Heart left ventricle (tissue), 16 donors: ENCODE measurements at regions not wholly inside any gene's neighbourhood (a gene's known extent, or its start where the extent isn't known, plus 50 kb on each side); places are given as distances from the start of the nearest gene placed in this dataset.

Experiments
- ATAC-seq, 4 donors: fragments of 200-7000 bp; cut with Tn5 transposase; one replicate each; pipeline ENCODE4 v1.9.1; 2020 to 2022; ENCODE audit warnings: moderate library complexity in 4 of 4, mild to moderate bottlenecking in 3 of 4, moderate number of reproducible peaks in 1 of 4
- DNase-seq, 5 donors: peaks; one replicate each; pipeline ENCODE4 v3.0.0-alpha.2; 2020
- H3K27ac ChIP-seq, 12 donors: fragments of 200-600 bp; sonication (generic) in 4 of 12; one replicate each; pipeline versions ENCODE4 v1.5.0 to v1.8.0; 2016 to 2022; ENCODE audit warnings: mild to moderate bottlenecking in 2 of 12
- H3K27me3 ChIP-seq, 9 donors: fragments of 200-600 bp; sonication (generic) in 2 of 9; one replicate each; pipeline versions ENCODE4 v1.5.1 to v1.8.0; 2016 to 2022; ENCODE audit warnings: mild to moderate bottlenecking in 3 of 9
- H3K36me3 ChIP-seq, 9 donors: fragments of 200-600 bp; sonication (generic) in 2 of 9; one replicate each; pipeline versions ENCODE4 v1.5.0 to v1.8.0; 2018 to 2022; ENCODE audit warnings: mild to moderate bottlenecking in 2 of 9
- H3K4me1 ChIP-seq, 12 donors: fragments of 200-600 bp; sonication (generic) in 4 of 12; one replicate each; pipeline versions ENCODE4 v1.5.0 to v1.8.0; 2016 to 2022; ENCODE audit warnings: mild to moderate bottlenecking in 3 of 12
- H3K4me3 ChIP-seq, 12 donors: fragments of 200-600 bp; sonication (generic) in 4 of 12; one replicate each; pipeline versions ENCODE4 v1.5.0 to v1.8.0; 2017 to 2022; ENCODE audit warnings: mild to moderate bottlenecking in 9 of 12, moderate library complexity in 4 of 12
- H3K9me3 ChIP-seq, 12 donors: fragments of 200-600 bp; sonication (generic) in 4 of 12; one replicate each; pipeline versions ENCODE4 v1.5.0 to v1.8.0; 2016 to 2022; ENCODE audit warnings: mild to moderate bottlenecking in 1 of 12
- POLR2A ChIP-seq, 2 donors: fragments of 450-650 bp; IDR thresholded peaks; one replicate each; pipeline ENCODE4 v1.6.1; 2017; ENCODE audit warnings: antibody characterized with exemption in 2 of 2, mild to moderate bottlenecking in 2 of 2, moderate library complexity in 2 of 2
- WGBS, 4 donors: extraction: QIAGEN DNeasy Blood & Tissue Kit in 2 of 4; methylation state at CpG; one replicate each; pipeline versions ENCODE4 v1.1.5 to v1.1.7; 2013 to 2018; 5-methylcytosine and 5-hydroxymethylcytosine counted together
- intact Hi-C, 10 donors: fragments of 100-400 bp; cut with DNase I; formaldehyde crosslinking; loops; one replicate each; pipeline versions ENCODE4 v1.11.1 to v1.14.2; 2022
- TF ChIP-seq, protein P1 (sequence below), 12 donors: fragments of 200-600 bp; sonication (generic) in 4 of 12; IDR thresholded peaks; one replicate each; pipeline versions ENCODE4 v1.5.0 to v1.8.0; 2018 to 2022; ENCODE audit warnings: antibody characterized with exemption in 12 of 12, mild to moderate bottlenecking in 5 of 12
- donor health status: ischemic (EF 13 %, LVEDD 7.1; RV severe dilation, severe dysfunction).
- donor health status: healthy with polysubstance abuse.
- donor health status: DM: no; HTN: yes; CAD: no.
- donor health status: DM: no; HTN: no; CAD: no.
- donor health status: ischemic (EF 25% LVEDD 6.9; RV normal size, moderate dysfunction).
- donor health status: ischemic (EF 25% LVEDD 5.7; RV mildly dilated, moderate dysfunction).
- donor health status: healthy.
- donor health status: DM: yes; HTN: yes; CAD: no.
- donor health status: ischemic (EF 35%, LVEDD 5.7; RV mildly dilated, moderate dysfunction).
- donor health status: nonischemic (EF 11% LVEDD 7.7; RV severe dilation, severe dysfunction).
- donor health status: DM: yes; HTN: yes; CAD: no.
- donor health status: PGD.
- donor health status: ischemic (EF 29% LVEDD 5.4; RV normal size, mild dysfunction).
- donor health status: nonischemic (EF 23%, LVEDD 6.1; RV moderate dilation, normal function).

DNA sequence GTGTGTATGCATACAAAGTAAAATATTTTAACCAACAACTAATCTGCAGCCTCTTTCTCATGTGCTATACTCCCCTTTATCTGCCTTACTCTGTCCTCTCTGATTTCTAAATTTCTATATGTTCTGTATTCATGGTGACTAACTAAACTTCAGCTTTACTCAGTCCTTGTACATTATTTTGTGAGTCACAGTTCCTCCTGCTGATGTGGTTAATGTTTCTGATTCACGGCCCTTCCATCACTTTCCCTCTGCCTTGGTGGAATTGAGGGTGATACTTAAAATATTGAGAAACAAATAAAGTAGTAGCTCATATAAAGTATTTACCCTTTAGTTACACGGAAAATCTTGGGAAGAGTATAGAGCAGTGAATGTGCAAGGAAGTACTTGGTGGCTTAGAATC, 899.1 kb upstream of the ZWINT start:
- Histone ChIP-seq H3K27me3 (no peaks in the 10 kb centered on the region), H3K9me3 (peaks cover 0 to 9% (median 0%) of the 10 kb centered on the region in 12 donors), H3K27ac (no peak overlapping the region), H3K4me3 (no peak overlapping the region), H3K4me1 (no peaks in the 10 kb centered on the region), H3K36me3 (no peaks in the 10 kb centered on the region)
- TF ChIP-seq POLR2A (IDR thresholded peaks at IDR 0.05) = no peak
- TF ChIP-seq, protein P1, sequence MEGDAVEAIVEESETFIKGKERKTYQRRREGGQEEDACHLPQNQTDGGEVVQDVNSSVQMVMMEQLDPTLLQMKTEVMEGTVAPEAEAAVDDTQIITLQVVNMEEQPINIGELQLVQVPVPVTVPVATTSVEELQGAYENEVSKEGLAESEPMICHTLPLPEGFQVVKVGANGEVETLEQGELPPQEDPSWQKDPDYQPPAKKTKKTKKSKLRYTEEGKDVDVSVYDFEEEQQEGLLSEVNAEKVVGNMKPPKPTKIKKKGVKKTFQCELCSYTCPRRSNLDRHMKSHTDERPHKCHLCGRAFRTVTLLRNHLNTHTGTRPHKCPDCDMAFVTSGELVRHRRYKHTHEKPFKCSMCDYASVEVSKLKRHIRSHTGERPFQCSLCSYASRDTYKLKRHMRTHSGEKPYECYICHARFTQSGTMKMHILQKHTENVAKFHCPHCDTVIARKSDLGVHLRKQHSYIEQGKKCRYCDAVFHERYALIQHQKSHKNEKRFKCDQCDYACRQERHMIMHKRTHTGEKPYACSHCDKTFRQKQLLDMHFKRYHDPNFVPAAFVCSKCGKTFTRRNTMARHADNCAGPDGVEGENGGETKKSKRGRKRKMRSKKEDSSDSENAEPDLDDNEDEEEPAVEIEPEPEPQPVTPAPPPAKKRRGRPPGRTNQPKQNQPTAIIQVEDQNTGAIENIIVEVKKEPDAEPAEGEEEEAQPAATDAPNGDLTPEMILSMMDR (IDR thresholded peaks at IDR 0.05) = no peak
- ATAC-seq = no peak
- WGBS, 4 donors = 81 to 87% (median 85%) methylated on average over 2 of the region's 2 CpGs
- intact Hi-C loops = no loop called here
- DNase-seq = no peak

DNA sequence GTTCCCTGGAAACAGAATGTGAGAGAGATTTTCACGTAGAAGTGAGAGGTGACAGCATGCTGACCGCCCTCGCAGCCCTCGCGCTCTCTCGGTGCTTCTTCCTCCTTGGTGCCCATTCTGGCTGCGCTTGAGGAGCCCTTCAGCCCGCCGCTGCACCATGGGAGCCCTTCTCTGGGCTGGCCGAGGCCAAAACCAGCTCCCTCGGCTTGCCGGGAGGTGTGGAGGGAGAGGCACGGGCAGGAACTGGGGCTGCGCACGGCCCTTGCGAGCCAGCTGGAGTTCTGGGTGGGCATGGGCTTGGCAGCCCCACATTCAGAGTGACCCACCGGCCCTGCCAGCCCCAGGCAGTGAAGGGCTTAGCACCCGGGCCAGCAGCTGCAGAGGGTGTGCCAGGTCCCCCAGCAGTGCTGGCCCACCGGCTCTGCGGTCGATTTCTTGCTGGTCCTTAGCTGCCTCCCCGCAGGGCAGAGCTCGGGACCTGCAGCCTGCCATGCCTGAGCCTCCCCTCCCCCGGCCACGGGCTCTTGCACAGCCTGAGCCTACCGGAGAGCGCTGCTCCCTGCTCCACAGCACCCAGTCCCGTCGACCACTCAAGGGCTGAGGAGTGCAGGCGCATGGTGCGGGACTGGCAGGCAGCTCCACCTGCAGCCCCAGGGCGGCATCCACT, 888.7 kb upstream of the ZWINT start:
- no peaks in the 10 kb centered on the region for H3K4me1 ChIP-seq
- H3K36me3 ChIP-seq = no peaks in the 10 kb centered on the region
- no peak for ATAC-seq
- intact Hi-C loops = no loop called here
- TF ChIP-seq POLR2A (IDR thresholded peaks at IDR 0.05) = no peak
- TF ChIP-seq, protein P1 (IDR thresholded peaks at IDR 0.05) = no peak
- no peak overlapping the region for H3K27ac ChIP-seq
- no peaks in the 10 kb centered on the region for H3K27me3 ChIP-seq
- H3K9me3 ChIP-seq = no peaks in the 10 kb centered on the region
- no peak overlapping the region for H3K4me3 ChIP-seq
- 90 to 93% (median 91%) methylated on average over 20 to 32 of the region's 32 CpGs for WGBS, 4 donors
- DNase-seq = no peak

DNA sequence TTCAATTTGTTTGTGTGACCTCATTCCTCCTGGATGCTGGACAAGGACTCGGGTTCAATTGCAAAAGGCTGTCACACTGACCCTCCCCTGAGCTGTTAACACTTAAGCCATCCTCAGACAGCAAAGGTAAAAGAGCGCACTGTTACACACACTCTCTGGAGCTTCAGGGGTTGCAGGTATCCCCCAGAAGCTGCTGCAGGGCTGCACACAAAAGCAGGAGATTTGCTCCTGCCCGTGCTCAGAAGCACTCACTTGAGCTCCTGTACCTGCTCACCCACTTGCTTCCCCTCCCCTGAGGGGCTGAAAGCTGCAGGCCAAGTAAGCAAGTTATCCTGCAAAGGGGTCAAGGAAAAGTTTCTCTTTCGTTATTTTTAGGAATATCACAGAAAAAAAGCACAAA, 886.2 kb upstream of the ZWINT start:
- intact Hi-C loops = no loop called here
- 51 to 63% (median 54%) methylated on average over 4 of the region's 4 CpGs for WGBS, 4 donors
- H3K36me3 ChIP-seq = no peaks in the 10 kb centered on the region

DNA sequence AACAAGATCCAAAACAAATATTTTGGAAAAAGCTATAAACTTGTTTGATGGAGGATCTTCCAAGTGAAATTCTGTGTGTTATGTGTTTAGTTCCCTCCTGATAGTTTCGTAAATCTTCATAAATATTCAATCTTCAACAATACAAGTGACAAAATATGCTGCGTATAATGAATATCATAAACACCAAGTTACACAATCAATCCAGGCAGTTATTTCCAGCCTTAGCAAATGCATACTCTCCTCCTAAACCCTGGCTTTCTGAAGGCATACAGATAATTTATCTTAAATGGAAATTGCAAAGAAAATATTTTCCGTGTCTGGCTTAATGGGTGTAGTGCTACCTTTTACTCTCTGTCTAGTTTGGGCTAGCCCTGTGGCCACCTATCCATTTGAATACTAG, 864.9 kb upstream of the ZWINT start:
- H3K4me1 ChIP-seq = no peaks in the 10 kb centered on the region
- WGBS, 4 donors = 72 to 83% (median 77%) methylated on average over 3 of the region's 3 CpGs
- no peak overlapping the region for H3K4me3 ChIP-seq
- ATAC-seq = no peak
- H3K36me3 ChIP-seq = no peaks in the 10 kb centered on the region
- no peak for TF ChIP-seq POLR2A (IDR thresholded peaks at IDR 0.05)
- TF ChIP-seq, protein P1 (IDR thresholded peaks at IDR 0.05) = no peak
- DNase-seq = no peak
- peaks cover 0 to 31% (median 9%) of the 10 kb centered on the region in 12 donors for H3K9me3 ChIP-seq
- intact Hi-C loops = no loop called here
- H3K27me3 ChIP-seq = no peaks in the 10 kb centered on the region
- no peak overlapping the region for H3K27ac ChIP-seq

More for the DNA sequence above, 886.2 kb upstream of the ZWINT start:
- Histone ChIP-seq H3K4me1 (no peaks in the 10 kb centered on the region), H3K27ac (no peak overlapping the region), H3K27me3 (no peaks in the 10 kb centered on the region), H3K9me3 (peaks cover 0 to 4% (median 0%) of the 10 kb centered on the region in 12 donors), H3K4me3 (no peak overlapping the region)
- ATAC-seq = no peak
- TF ChIP-seq, protein P1 (IDR thresholded peaks at IDR 0.05) = no peak
- no peak for TF ChIP-seq POLR2A (IDR thresholded peaks at IDR 0.05)
- DNase-seq = no peak
